ENCODE measurements at regions not wholly inside any gene's neighbourhood (a gene's known extent, or its start where the extent isn't known, plus 50 kb on each side); places are given as distances from the start of the nearest gene placed in this dataset.

DNA sequence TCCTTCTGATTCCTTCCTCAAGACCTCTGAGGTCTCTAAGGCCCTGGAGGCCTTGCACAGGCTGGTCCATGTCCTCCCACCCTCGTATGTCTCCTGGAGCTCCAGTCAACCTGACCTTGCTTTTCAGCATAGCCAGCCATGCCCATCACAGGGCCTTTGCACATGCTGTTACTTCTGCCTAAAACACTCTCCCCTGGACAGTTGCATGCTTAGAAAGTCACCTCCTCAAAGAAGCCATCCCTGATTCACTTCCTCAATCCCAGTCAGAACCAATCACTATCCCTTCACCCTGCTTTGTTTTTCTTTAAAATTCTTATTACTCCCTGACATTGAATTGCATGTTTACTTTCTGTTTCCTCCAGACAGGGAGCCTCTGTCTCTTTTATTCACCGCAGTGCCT is 322.1 kb upstream of the CCL2 start:
- no peaks in the 10 kb centered on the region for H3K4me1 ChIP-seq (ENCODE audit: control insufficient read depth in 1 of 2, insufficient read depth in 1 of 2, low read depth in 1 of 2, low read length in 1 of 2)
- TF ChIP-seq, protein P1, sequence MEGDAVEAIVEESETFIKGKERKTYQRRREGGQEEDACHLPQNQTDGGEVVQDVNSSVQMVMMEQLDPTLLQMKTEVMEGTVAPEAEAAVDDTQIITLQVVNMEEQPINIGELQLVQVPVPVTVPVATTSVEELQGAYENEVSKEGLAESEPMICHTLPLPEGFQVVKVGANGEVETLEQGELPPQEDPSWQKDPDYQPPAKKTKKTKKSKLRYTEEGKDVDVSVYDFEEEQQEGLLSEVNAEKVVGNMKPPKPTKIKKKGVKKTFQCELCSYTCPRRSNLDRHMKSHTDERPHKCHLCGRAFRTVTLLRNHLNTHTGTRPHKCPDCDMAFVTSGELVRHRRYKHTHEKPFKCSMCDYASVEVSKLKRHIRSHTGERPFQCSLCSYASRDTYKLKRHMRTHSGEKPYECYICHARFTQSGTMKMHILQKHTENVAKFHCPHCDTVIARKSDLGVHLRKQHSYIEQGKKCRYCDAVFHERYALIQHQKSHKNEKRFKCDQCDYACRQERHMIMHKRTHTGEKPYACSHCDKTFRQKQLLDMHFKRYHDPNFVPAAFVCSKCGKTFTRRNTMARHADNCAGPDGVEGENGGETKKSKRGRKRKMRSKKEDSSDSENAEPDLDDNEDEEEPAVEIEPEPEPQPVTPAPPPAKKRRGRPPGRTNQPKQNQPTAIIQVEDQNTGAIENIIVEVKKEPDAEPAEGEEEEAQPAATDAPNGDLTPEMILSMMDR (IDR thresholded peaks at IDR 0.05) = no peak
- H3K27me3 ChIP-seq = peaks cover 7% of the 10 kb centered on the region
- H3K36me3 ChIP-seq = no peaks in the 10 kb centered on the region
- H3K4me3 ChIP-seq (ENCODE audit: low read depth in 1 of 2, low read length in 1 of 2) = no peak overlapping the region
- no peaks in the 10 kb centered on the region for H3K9me3 ChIP-seq
- no peak overlapping the region for H3K27ac ChIP-seq

DNA sequence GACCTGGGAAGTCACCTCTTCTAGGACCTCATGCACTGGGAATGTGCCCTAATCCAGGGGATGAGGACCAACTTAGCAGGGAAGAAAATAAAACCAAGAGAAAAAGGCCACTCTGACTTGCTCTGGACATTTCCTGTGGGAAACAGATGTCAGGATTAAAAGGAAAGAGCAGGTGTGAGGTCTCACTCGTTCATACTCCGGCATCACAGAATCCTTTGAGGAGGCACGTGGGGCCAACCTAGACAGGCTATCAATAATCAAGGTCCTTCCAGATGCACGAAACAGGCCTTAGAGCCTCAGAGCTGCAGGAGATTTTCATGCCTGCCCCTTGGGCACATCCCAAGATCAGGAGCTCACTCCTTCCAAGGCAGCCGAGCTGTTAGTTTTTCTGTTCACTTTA is 321.5 kb upstream of the CCL2 start:
- Histone ChIP-seq H3K9me3 (no peaks in the 10 kb centered on the region), H3K27me3 (peaks cover 1% of the 10 kb centered on the region), H3K4me3 (ENCODE audit: low read depth in 1 of 2, low read length in 1 of 2) (no peak overlapping the region), H3K36me3 (no peaks in the 10 kb centered on the region), H3K27ac (no peak overlapping the region), H3K4me1 (ENCODE audit: control insufficient read depth in 1 of 2, insufficient read depth in 1 of 2, low read depth in 1 of 2, low read length in 1 of 2) (no peaks in the 10 kb centered on the region)
- TF ChIP-seq, protein P1 (IDR thresholded peaks at IDR 0.05) = no peak

DNA sequence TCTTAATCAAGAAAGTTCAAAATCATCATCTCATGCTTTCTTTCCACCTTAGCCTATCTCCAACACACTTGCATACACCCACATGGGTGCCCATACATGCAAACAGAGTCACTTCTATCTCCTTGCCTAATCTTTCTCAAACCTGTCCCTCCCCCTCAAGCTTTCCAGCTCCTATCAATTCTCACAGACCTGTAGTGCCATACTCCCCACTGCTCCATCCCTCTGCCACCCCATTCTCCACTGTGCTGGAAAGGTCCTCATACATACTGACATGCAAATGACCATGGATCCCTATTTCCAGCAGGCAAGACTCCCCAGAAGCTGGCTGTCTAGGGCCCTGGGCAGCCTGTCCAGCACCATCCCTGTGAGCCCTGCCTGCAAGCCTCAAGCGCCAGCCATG is 320.4 kb upstream of the CCL2 start:
- Histone ChIP-seq H3K9me3 (no peaks in the 10 kb centered on the region), H3K36me3 (no peaks in the 10 kb centered on the region), H3K4me3 (ENCODE audit: low read depth in 1 of 2, low read length in 1 of 2) (no peak overlapping the region), H3K27me3 (no peaks in the 10 kb centered on the region), H3K4me1 (ENCODE audit: control insufficient read depth in 1 of 2, insufficient read depth in 1 of 2, low read depth in 1 of 2, low read length in 1 of 2) (no peaks in the 10 kb centered on the region), H3K27ac (no peak overlapping the region)
- TF ChIP-seq, protein P1 (IDR thresholded peaks at IDR 0.05) = no peak

DNA sequence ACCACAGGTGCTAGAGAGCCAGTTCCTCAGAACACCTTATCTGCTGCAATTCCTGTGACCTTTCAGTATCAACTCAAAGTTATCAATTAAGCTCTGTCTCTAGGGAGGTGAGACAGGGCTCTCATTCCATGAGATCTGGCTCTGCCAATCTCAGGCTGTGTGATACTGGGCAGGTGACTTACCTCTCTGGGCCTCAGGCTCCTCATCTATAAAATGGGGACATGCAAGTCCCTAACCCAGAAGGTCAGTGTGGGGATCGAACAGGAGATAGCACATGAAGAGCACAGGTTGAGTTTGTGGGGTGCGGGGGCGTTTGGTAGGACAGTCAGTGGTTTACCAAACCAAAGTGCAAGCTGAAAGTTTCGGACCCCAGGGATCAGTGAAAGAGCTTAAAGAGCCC is 319.3 kb upstream of the CCL2 start:
- Histone ChIP-seq H3K4me1 (ENCODE audit: control insufficient read depth in 1 of 2, insufficient read depth in 1 of 2, low read depth in 1 of 2, low read length in 1 of 2) (no peaks in the 10 kb centered on the region), H3K27ac (no peak overlapping the region), H3K36me3 (no peaks in the 10 kb centered on the region), H3K9me3 (no peaks in the 10 kb centered on the region), H3K4me3 (ENCODE audit: low read depth in 1 of 2, low read length in 1 of 2) (no peak overlapping the region), H3K27me3 (no peaks in the 10 kb centered on the region)
- TF ChIP-seq, protein P1 (IDR thresholded peaks at IDR 0.05) = no peak

DNA sequence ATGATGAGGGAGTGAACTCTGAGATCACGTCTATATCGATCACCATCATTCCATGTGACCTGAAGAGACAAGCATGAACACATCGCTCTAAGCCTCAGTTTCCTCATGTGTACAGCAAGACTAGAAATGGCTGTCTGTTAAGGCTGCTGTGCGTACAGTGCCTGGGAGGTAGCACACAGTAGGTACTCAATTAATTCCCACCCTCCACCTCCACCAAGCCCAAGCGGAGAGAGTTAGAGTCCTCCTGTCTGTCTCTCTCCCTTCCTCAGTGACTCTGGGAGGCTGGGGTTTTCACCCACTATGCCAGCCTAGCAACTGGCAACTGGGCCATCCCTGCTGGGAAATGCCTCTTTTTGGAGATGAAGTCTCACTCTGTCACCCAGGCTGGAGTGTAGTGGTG is 318.3 kb upstream of the CCL2 start:
- Histone ChIP-seq H3K36me3 (no peaks in the 10 kb centered on the region), H3K4me3 (ENCODE audit: low read depth in 1 of 2, low read length in 1 of 2) (no peak overlapping the region), H3K27ac (no peak overlapping the region), H3K9me3 (no peaks in the 10 kb centered on the region), H3K27me3 (no peaks in the 10 kb centered on the region), H3K4me1 (ENCODE audit: control insufficient read depth in 1 of 2, insufficient read depth in 1 of 2, low read depth in 1 of 2, low read length in 1 of 2) (no peaks in the 10 kb centered on the region)
- TF ChIP-seq, protein P1 (IDR thresholded peaks at IDR 0.05) = no peak

DNA sequence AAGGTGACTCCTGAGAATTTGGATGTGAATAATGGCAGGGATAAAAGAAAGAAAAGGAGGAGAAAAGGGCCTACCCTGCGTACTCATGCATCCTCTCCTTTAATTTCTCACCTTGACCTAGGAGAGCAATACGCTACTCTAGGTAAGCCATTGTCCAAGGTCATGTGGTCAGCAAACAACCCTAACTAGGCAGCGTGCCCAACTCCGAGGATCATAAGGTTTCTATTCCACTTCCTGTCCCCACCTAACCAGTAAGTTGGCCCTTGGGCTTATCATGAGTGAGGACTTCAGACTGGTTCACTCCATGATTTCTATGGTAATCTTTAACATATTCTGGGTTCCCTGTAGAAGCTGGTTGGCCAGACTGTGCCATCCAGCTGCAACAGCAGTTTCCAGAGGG is 315.1 kb upstream of the CCL2 start:
- Histone ChIP-seq H3K4me3 (ENCODE audit: low read depth in 1 of 2, low read length in 1 of 2) (no peak overlapping the region), H3K27ac (no peak overlapping the region), H3K9me3 (no peaks in the 10 kb centered on the region), H3K27me3 (no peaks in the 10 kb centered on the region), H3K36me3 (no peaks in the 10 kb centered on the region), H3K4me1 (ENCODE audit: control insufficient read depth in 1 of 2, insufficient read depth in 1 of 2, low read depth in 1 of 2, low read length in 1 of 2) (no peaks in the 10 kb centered on the region)
- TF ChIP-seq, protein P1 (IDR thresholded peaks at IDR 0.05) = no peak

All from neutrophil (primary cell).